Sigmoid colon (tissue), 6 donors: ENCODE measurements at regions not wholly inside any gene's neighbourhood (a gene's known extent, or its start where the extent isn't known, plus 50 kb on each side); places are given as distances from the start of the nearest gene placed in this dataset.

Experiments
- DNase-seq: peaks from one replicate; pipeline ENCODE4 v3.0.0-alpha.2; 2019
- H3K27ac ChIP-seq, 4 donors: fragments of 200-600 bp; sonication (generic); one replicate each; pipeline ENCODE4 v1.5.1; 2016 to 2019; ENCODE audit warnings: mild to moderate bottlenecking in 1 of 4
- H3K27me3 ChIP-seq, 3 donors: fragments of 200-600 bp; sonication (generic); one replicate each; pipeline ENCODE4 v1.5.1; 2019; ENCODE audit warnings: mild to moderate bottlenecking in 1 of 3
- H3K36me3 ChIP-seq, 4 donors: fragments of 200-600 bp; sonication (generic); one replicate each; pipeline ENCODE4 v1.5.1; 2016 to 2019
- H3K4me1 ChIP-seq, 4 donors: fragments of 200-600 bp; sonication (generic); one replicate each; pipeline ENCODE4 v1.5.1; 2017 to 2019
- H3K4me3 ChIP-seq, 4 donors: fragments of 200-600 bp; sonication (generic); one replicate each; pipeline ENCODE4 v1.5.1; 2017 to 2019; ENCODE audit warnings: mild to moderate bottlenecking in 2 of 4, moderate library complexity in 1 of 4
- H3K9me3 ChIP-seq, 4 donors: fragments of 200-600 bp in 3 of 4; sonication (generic) in 3 of 4; one replicate each; pipeline versions ENCODE4 v1.5.1 to v1.6.1; 2013 to 2019
- CTCF ChIP-seq, 4 experiments: fragments of 450-650 bp in 3 of 4; fragments of 200-600 bp in 1 of 4; IDR thresholded peaks; one replicate each; pipeline ENCODE4 v1.5.1; 2016 to 2019; ENCODE audit warnings: antibody characterized with exemption in 4 of 4, mild to moderate bottlenecking in 3 of 4, moderate library complexity in 2 of 4
- EP300 ChIP-seq, 4 donors: sonication (generic); formaldehyde crosslinking; IDR thresholded peaks; one replicate each; pipeline ENCODE4 v1.6.1; 2017; ENCODE audit warnings: antibody characterized with exemption in 4 of 4
- POLR2A ChIP-seq, 2 donors: fragments of 450-650 bp; IDR thresholded peaks; one replicate each; pipeline ENCODE4 v1.6.1; 2016; ENCODE audit warnings: antibody characterized with exemption in 2 of 2, mild to moderate bottlenecking in 2 of 2, moderate library complexity in 2 of 2
- POLR2AphosphoS5 ChIP-seq, 4 donors: sonication (generic); formaldehyde crosslinking; IDR thresholded peaks; one replicate each; pipeline ENCODE4 v1.6.1; 2017; ENCODE audit warnings: antibody characterized with exemption in 4 of 4
- WGBS, 2 donors: extraction: QIAGEN DNeasy Blood & Tissue Kit; methylation state at CpG; one replicate each; pipeline ENCODE4 v1.1.7; 2013; 5-methylcytosine and 5-hydroxymethylcytosine counted together
- intact Hi-C: fragments of 100-400 bp; cut with DNase I; formaldehyde crosslinking; loops from one replicate; pipeline ENCODE4 v1.15.1; 2023
- donor health status: healthy with polysubstance abuse.
- donor health status: healthy.

- H3K27me3 ChIP-seq, result no peaks in the 10 kb centered on the region
- TF ChIP-seq POLR2A (IDR thresholded peaks at IDR 0.05), result no peak
- no peak for TF ChIP-seq EP300 (IDR thresholded peaks at IDR 0.05)
- TF ChIP-seq CTCF (IDR thresholded peaks at IDR 0.05), result no peak
- no peak for TF ChIP-seq POLR2AphosphoS5 (IDR thresholded peaks at IDR 0.05)
- H3K9me3 ChIP-seq, result peaks cover 0 to 12% (median 0%) of the 10 kb centered on the region in 4 donors
- no peak overlapping the region for H3K4me3 ChIP-seq
- 83 to 87% methylated on average over 5 of the region's 5 CpGs for whole genome bisulfite sequencing, 2 donors
- DNase-seq, result no peak
- no peaks in the 10 kb centered on the region for H3K4me1 ChIP-seq
- no peaks in the 10 kb centered on the region for H3K36me3 ChIP-seq
- intact Hi-C loops, result no loop called here
- no peak overlapping the region for H3K27ac ChIP-seq
Observed at GRCh38 chr17:22496450-22496849, 804.1 kb downstream of the KCNJ18 start.

- 71 to 74% methylated on average over 5 of the region's 5 CpGs for WGBS, 2 donors
- H3K27ac ChIP-seq, result no peak overlapping the region
- H3K9me3 ChIP-seq, result no peaks in the 10 kb centered on the region
Observed at GRCh38 chr17:22503322-22503899, 811.1 kb downstream of the KCNJ18 start.

GRCh38 chr17:22505660-22506059 is 813.3 kb downstream of the KCNJ18 start:
- no peak for TF ChIP-seq CTCF (IDR thresholded peaks at IDR 0.05)
- TF ChIP-seq POLR2AphosphoS5 (IDR thresholded peaks at IDR 0.05), result no peak
- no peak for TF ChIP-seq EP300 (IDR thresholded peaks at IDR 0.05)
- no peak for TF ChIP-seq POLR2A (IDR thresholded peaks at IDR 0.05)
- intact Hi-C loops, result no loop called here
- DNase-seq, result no peak
- no peak overlapping the region for H3K27ac ChIP-seq
- no peak overlapping the region for H3K4me3 ChIP-seq
- no peaks in the 10 kb centered on the region for H3K9me3 ChIP-seq
- 89% methylated on average over 10 of the region's 10 CpGs for WGBS, 2 donors
- no peaks in the 10 kb centered on the region for H3K36me3 ChIP-seq
- H3K4me1 ChIP-seq, result no peaks in the 10 kb centered on the region
- H3K27me3 ChIP-seq, result no peaks in the 10 kb centered on the region

More at GRCh38 chr17:22503322-22503899, 811.1 kb downstream of the KCNJ18 start:
- no peaks in the 10 kb centered on the region for H3K27me3 ChIP-seq
- H3K4me3 ChIP-seq, result no peak overlapping the region
- no peaks in the 10 kb centered on the region for H3K36me3 ChIP-seq
- H3K4me1 ChIP-seq, result no peaks in the 10 kb centered on the region
- no peak for DNase-seq
- intact Hi-C loops, result no loop called here
- TF ChIP-seq POLR2AphosphoS5 (IDR thresholded peaks at IDR 0.05) (no peak), EP300 (IDR thresholded peaks at IDR 0.05) (no peak), CTCF (IDR thresholded peaks at IDR 0.05) (no peak), POLR2A (IDR thresholded peaks at IDR 0.05) (no peak)

GRCh38 chr17:22506231-22506630 is 813.9 kb downstream of the KCNJ18 start:
- Histone ChIP-seq H3K4me3 (no peak overlapping the region), H3K9me3 (no peaks in the 10 kb centered on the region), H3K27me3 (no peaks in the 10 kb centered on the region), H3K27ac (no peak overlapping the region), H3K4me1 (no peaks in the 10 kb centered on the region), H3K36me3 (no peaks in the 10 kb centered on the region)
- intact Hi-C loops, result no loop called here
- whole genome bisulfite sequencing, 2 donors, result 84 to 89% methylated on average over 23 of the region's 23 CpGs
- TF ChIP-seq POLR2A (IDR thresholded peaks at IDR 0.05) (no peak), EP300 (IDR thresholded peaks at IDR 0.05) (no peak), CTCF (IDR thresholded peaks at IDR 0.05) (no peak), POLR2AphosphoS5 (IDR thresholded peaks at IDR 0.05) (no peak)
- no peak for DNase-seq

GRCh38 chr17:22506861-22507260 is 814.5 kb downstream of the KCNJ18 start:
- DNase-seq, result no peak
- Histone ChIP-seq H3K27ac (no peak overlapping the region), H3K27me3 (no peaks in the 10 kb centered on the region), H3K9me3 (no peaks in the 10 kb centered on the region), H3K4me3 (no peak overlapping the region), H3K36me3 (no peaks in the 10 kb centered on the region), H3K4me1 (no peaks in the 10 kb centered on the region)
- intact Hi-C loops, result no loop called here
- WGBS, 2 donors, result 83 to 85% methylated on average over 7 of the region's 7 CpGs
- TF ChIP-seq EP300 (IDR thresholded peaks at IDR 0.05) (no peak), CTCF (IDR thresholded peaks at IDR 0.05) (no peak)
